LoVo (cell line): ENCODE measurements at regions not wholly inside any gene's neighbourhood (a gene's known extent, or its start where the extent isn't known, plus 50 kb on each side); places are given as distances from the start of the nearest gene placed in this dataset.
"Not testable (repeated sequence)": the region's sequence is repeated elsewhere in the genome, so short reads cannot be mapped to it uniquely, and the experiment has no call there.

Experiments used
- DNase-seq: peaks from one replicate; pipeline ENCODE4 v3.0.0-alpha.2; 2016; ENCODE audit warnings: low spot score

DNA sequence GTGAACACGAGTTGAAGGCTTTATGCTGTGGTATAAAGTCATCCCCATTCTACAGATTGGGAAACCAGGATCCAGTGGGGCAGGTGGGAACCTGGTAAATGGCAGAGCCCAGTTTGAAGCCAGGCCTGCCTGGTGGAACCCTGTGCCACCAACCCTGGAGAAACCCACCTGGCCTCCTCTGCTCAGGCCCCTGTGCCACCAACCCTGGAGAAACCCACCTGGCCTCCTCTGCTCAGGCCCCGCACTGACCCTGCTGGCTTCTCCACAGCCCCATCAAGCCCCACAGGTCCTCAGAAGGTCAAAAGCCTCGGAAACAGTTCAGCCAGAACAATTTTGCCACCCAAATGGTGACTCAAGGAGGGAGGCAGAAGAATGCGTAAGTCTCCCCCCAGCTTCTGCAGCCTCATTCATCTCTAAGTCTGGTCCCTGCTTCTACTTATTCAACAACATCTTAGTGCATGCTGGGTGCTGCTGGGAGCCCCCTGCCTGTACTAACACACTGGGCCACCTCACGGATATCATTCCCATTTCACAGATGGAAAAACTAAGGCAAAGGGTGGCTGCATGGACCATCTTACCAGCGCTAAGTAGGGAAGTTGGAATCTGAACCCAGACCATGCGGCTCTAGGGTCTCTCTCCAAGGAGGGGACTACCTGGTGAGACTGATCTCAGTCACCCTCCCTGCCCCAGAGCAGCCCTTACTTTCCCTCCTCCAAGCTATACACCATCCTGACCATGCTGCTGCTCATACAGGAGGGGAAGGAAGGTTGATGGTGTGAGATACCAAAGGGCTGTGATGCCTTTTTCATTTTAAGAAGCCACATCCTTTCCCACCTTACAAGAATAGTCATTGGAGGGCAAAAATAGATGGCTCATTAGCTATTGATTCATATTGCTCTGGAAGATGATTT is 93.7 kb upstream of the ID2 start:
- no peak for DNase-seq

DNA sequence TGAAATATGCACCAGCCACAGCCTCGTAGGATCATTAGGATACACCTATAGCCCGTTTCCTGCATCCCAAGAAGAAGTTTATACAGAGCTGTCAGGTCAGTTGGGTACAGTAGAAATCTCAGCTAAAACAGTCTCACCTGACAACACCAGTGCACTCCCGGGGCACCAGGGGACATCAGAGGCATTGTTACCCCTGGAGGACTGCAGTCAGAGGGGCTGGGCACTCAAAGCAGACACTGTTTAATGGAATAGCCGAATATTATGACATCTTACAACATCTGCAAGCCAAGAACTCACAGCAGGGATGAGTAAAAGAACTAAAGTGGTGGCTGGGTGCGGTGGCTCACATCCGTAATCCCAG is 93.0 kb upstream of the ID2 start:
- no peak for DNase-seq

DNA sequence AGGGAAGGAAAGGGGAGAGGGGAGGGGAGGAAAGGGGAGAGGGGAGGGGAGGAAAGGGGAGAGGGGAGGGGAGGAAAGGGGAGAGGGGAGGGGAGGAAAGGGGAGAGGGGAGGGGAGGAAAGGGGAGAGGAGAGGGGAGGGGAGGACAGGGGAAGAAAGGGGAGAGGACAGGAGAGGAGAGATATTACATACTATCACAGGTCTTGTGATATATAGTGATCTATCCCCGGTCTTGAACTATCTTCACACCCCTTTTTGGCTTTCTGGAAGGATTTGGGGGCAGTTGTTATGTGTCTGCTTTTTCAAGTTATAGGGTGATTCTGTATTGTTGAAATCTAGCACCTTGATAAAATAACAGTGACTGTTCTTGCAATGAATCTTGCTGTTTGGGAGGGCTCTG is 92.1 kb upstream of the ID2 start:
- DNase-seq = no peak

GRCh38 chr2:8590938-8591337 is 90.9 kb upstream of the ID2 start:
- no peak for DNase-seq

DNA sequence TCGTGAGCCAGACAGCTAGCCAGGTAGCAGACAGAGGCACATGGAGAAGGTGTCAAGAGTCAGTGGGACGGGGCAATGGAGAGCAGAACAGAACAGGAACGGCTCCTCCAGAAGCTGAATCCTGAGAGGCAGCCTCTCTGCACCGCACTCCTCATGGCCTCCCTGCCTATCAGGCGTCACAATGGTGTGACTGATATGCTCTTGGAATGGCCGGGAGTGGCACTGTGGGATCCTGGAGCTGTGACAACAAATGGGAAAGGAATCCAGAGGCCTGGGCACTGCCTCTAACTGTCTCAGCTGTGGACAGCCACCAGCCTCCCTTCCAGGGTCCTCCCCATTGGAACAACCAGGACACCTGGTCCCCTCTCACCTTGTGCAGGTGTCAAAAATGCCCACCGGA is 89.1 kb upstream of the ID2 start:
- DNase-seq = peak; percentile 20

- no peak for DNase-seq
Observed at GRCh38 chr2:8593243-8593642, 88.6 kb upstream of the ID2 start.

- no peak for DNase-seq
Observed at GRCh38 chr2:8594731-8595427, 87.0 kb upstream of the ID2 start.

DNA sequence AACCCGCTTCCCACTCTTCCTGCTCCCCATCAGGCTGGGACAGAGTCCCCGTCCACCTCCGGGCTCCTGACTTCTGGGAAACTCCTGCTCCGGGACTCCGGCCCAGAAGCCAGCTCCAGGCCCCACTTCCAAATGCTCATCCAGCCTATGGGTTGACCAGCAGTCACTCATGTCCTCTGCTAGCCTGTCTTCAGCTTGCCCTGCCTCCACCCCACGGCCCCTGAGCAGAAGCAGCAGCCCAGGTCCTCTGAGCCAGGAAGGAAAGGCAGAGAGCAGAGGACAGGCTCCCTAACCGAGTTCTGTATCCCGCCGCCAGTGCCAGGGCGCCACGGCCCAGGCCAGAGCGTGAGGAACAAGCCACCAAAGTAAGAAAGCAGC is 86.4 kb upstream of the ID2 start:
- no peak for DNase-seq

DNA sequence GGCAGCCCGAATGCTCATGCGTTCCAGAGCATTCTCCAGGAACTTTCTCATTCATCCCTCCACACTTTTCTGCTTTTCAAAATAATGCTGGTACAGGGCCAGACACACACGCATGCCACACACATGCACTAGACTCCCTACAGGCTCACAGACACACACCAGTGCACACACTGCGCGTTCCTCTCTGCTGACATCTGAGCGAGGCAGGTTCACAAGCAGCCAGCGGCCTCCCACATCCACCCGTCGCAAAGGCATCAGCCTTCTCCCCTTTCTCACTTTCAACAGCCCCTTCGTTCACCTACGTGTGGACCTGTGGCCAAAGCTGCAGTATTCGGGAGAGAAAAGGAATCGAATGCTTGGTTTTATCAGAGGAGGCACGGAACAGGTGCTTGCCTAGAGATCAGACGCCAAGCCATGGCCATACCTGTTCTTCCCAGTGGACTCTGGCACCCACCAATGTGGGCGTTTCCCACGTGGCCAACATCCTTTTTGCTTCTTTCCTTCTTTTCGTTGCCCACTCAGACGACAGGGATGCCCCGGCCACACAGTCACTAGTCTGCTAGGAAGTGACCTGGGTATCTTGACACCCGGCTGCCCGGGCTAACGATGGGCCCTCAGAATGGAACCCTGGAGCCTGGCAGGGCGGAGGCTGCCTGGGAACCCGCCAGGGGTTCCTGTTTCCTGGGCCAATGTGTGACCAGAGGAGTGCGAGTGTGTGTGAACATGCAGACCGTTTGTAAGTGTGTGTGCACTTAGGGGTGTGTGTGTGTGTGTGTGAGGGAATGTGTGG is 85.8 kb upstream of the ID2 start:
- DNase-seq = no peak

DNA sequence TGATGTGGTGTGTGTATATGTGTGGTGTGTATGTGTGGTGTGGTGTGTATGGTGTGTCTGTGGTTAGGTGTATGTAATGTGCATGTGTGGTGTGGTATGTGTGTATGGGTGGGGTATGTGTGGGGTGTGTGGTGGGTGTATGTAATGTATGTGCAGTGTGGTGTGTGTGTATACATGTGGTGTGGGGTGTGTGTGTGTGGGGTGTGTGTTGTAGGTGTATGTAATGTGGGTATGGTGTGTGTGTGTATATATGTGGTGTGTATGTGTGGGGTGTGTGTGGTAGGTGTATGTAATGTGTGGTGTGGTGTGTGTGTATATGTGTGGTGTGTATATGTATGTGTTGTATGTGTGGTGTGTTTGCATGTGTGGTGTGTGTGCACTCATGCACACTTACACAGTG is 84.8 kb upstream of the ID2 start:
- no peak for DNase-seq

DNA sequence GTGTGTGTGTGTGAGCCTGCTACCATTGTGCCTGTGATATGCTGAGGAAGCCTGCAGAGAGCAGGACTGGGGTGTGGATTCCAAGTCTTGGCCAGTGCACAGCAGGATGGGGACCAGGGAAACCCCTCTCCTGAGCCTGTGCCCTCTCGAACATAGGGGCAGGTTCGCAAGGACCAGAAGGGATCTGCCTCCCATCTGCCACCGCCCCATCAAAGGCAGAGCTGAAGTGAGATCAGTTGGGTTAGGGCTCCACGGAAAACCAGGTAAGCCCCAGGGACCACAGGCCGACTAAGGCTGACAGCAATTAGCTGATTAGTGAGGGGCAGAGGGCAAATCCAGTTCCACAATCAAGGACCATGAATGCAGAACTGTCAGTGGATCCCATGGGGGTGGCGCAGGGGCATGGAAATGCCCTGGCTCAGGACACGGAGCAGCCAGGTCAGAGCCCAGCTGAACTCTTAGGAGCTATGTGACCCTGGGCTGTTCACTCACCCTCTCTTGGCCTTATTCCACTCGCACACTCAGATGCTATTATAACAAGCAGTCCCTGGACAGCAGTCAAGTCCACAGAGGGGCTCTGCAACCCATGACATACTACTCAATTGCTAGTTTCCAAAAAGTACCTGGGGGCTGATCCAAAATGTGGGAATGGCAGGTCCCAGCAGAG is 84.2 kb upstream of the ID2 start:
- DNase-seq = no peak

- DNase-seq = peak; percentile 68
Observed at GRCh38 chr2:8598295-8599165, 83.3 kb upstream of the ID2 start.

- no peak for DNase-seq
Observed at GRCh38 chr2:8599421-8600242, 82.2 kb upstream of the ID2 start.

- DNase-seq = no peak
Observed at GRCh38 chr2:8600456-8600855, 81.4 kb upstream of the ID2 start.

- no peak for DNase-seq
Observed at GRCh38 chr2:8602809-8603208, 79.0 kb upstream of the ID2 start.

DNA sequence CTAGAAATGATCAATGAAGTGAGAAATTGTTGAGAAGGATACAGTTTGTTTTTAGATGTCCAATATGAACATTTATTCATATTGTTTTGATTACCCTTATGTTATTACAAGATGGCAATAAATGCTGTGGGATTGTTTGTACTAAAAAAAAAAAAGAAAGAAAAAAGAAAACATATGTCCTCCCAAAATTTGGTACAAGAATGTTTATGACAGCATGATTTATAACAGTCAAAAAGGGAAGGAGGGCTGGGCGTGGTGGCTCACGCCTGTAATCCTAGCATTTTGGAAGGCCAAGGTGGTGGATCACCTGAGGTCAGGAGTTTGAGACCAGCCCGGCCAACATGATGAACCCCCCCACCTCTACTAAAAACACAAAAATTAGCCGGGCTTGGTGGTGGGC is 78.5 kb upstream of the ID2 start:
- DNase-seq = not testable (repeated sequence)

GRCh38 chr2:8604262-8604661 is 77.6 kb upstream of the ID2 start:
- no peak for DNase-seq

DNA sequence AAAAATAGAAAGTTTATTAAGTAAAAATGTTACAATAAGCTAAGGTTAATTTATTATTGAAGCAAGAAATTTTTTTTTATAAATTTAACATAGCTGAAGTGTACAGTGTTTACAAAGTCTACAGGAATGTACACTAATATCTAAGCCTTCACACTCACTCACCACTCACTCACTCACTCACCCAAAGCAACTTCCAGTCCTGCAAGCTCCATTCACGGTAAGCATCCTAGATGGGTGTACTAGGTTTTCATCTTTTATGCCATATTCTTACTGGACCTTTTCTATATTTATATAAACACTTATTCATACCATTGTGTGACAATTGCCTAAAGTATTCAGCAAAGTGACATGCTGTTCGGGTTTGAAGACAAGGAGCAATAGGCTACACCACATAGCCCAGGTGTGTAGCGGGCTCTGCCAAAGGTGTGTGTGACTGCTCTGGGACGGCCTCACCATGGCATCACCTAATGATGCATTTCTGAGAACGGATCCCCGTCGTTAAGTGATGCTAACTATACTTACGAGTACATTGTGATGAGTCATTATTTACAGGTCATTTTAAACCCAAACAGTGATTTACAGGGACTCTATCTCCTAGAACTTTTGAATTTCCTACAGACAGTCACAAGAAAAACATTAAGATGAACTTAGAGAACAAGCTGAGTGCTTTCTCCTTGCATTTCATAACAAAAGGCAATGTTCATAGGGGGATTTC is 76.3 kb upstream of the ID2 start:
- peak; percentile 34 for DNase-seq

- DNase-seq = no peak
Observed at GRCh38 chr2:8606226-8606625, 75.6 kb upstream of the ID2 start.
